ENCODE measurements at regions not wholly inside any gene's neighbourhood (a gene's known extent, or its start where the extent isn't known, plus 50 kb on each side); places are given as distances from the start of the nearest gene placed in this dataset.

GRCh38 chr7:25527665-25528170, 299.4 kb upstream of the NPVF start:
- ATAC-seq (no peak), DNase-seq (ENCODE audit: missing footprints) (no peak)
- intact Hi-C loops (cut with DNase I): no loop called here

- intact Hi-C loops (cut with DNase I): no loop called here
- no peak for ATAC-seq
- DNase-seq (ENCODE audit: missing footprints): no peak
Measured at GRCh38 chr7:25529320-25529719, 301.0 kb upstream of the NPVF start.

- ATAC-seq (no peak), DNase-seq (ENCODE audit: missing footprints) (no peak)
- intact Hi-C loops (cut with DNase I): no loop called here
Measured at GRCh38 chr7:25536851-25537250, 308.6 kb upstream of the NPVF start.

- intact Hi-C loops (cut with DNase I): no loop called here
- no peak for DNase-seq (ENCODE audit: missing footprints)
- ATAC-seq: no peak
Measured at GRCh38 chr7:25537662-25538375, 309.5 kb upstream of the NPVF start.

GRCh38 chr7:25541094-25541821, 313.0 kb upstream of the NPVF start:
- intact Hi-C loops (cut with DNase I): no loop called here
- DNase-seq (ENCODE audit: missing footprints) (no peak), ATAC-seq (no peak)

- ATAC-seq: no peak
- intact Hi-C loops (cut with DNase I): no loop called here
- DNase-seq (ENCODE audit: missing footprints): no peak
Measured at GRCh38 chr7:25541877-25542276, 313.6 kb upstream of the NPVF start.

- DNase-seq (ENCODE audit: missing footprints): no peak
- intact Hi-C loops (cut with DNase I): no loop called here
- ATAC-seq: no peak
Measured at GRCh38 chr7:25543210-25543609, 314.9 kb upstream of the NPVF start.

- no peak for ATAC-seq
- DNase-seq (ENCODE audit: missing footprints): no peak
- intact Hi-C loops (cut with DNase I): no loop called here
Measured at GRCh38 chr7:25543798-25544197, 315.5 kb upstream of the NPVF start.

- intact Hi-C loops (cut with DNase I): no loop called here
- ATAC-seq: no peak
Measured at GRCh38 chr7:25544254-25544653, 316.0 kb upstream of the NPVF start.

GRCh38 chr7:25545124-25546008, 317.1 kb upstream of the NPVF start:
- ATAC-seq: peak; percentile 70
- DNase-seq (ENCODE audit: missing footprints): no peak
- intact Hi-C loops (cut with DNase I): no loop called here

More at GRCh38 chr7:25544254-25544653, 316.0 kb upstream of the NPVF start:
- DNase-seq (ENCODE audit: missing footprints): no peak

GRCh38 chr7:25546306-25546705, 318.0 kb upstream of the NPVF start:
- ATAC-seq: no peak
- intact Hi-C loops (cut with DNase I): no loop called here
- DNase-seq (ENCODE audit: missing footprints): no peak

- no peak for DNase-seq (ENCODE audit: missing footprints)
- intact Hi-C loops (cut with DNase I): no loop called here
- no peak for ATAC-seq
Measured at GRCh38 chr7:25549271-25549921, 321.1 kb upstream of the NPVF start.

GRCh38 chr7:25550149-25550548, 321.9 kb upstream of the NPVF start:
- intact Hi-C loops (cut with DNase I): loop anchor here (5.0 kb wide), 1 partner anchor 293 kb away; no protein-coding TSS in a partner anchor

GRCh38 chr7:25552998-25553397, 324.7 kb upstream of the NPVF start:
- peak; percentile 61 for ATAC-seq
- intact Hi-C loops (cut with DNase I): loop anchor here (5.0 kb wide), 1 partner anchor 296 kb away; no protein-coding TSS in a partner anchor
- DNase-seq (ENCODE audit: missing footprints): no peak

More at GRCh38 chr7:25550149-25550548, 321.9 kb upstream of the NPVF start:
- ATAC-seq (no peak), DNase-seq (ENCODE audit: missing footprints) (no peak)

GRCh38 chr7:25553580-25554291, 325.4 kb upstream of the NPVF start:
- DNase-seq (ENCODE audit: missing footprints) (no peak), ATAC-seq (peak; percentile 69)
- intact Hi-C loops (cut with DNase I): loop anchor here (5.0 kb wide), 1 partner anchor 296 kb away; no protein-coding TSS in a partner anchor

- ATAC-seq: no peak
- intact Hi-C loops (cut with DNase I): no loop called here
- no peak for DNase-seq (ENCODE audit: missing footprints)
Measured at GRCh38 chr7:25557379-25557917, 329.2 kb upstream of the NPVF start.

GRCh38 chr7:25557930-25558329, 329.6 kb upstream of the NPVF start:
- no peak for ATAC-seq
- no peak for DNase-seq (ENCODE audit: missing footprints)
- intact Hi-C loops (cut with DNase I): no loop called here

- intact Hi-C loops (cut with DNase I): no loop called here
- ATAC-seq (no peak), DNase-seq (ENCODE audit: missing footprints) (no peak)
Measured at GRCh38 chr7:25558605-25559004, 330.3 kb upstream of the NPVF start.

Data from Right ventricle myocardium inferior (tissue), 1 donor.